Peyer's patch (tissue), 4 donors: ENCODE measurements at regions not wholly inside any gene's neighbourhood (a gene's known extent, or its start where the extent isn't known, plus 50 kb on each side); places are given as distances from the start of the nearest gene placed in this dataset.

Experiments used
- POLR2A ChIP-seq, 2 donors: fragments of 450-650 bp; IDR thresholded peaks; one replicate each; pipeline ENCODE4 v1.5.1; 2017; ENCODE audit warnings: antibody characterized with exemption in 2 of 2, mild to moderate bottlenecking in 2 of 2, moderate library complexity in 2 of 2
- TF ChIP-seq, protein P1 (sequence below), 6 experiments: fragments of 450-650 bp in 4 of 6; fragments of 200-600 bp in 2 of 6; sonication (generic) in 1 of 6; IDR thresholded peaks; one replicate each; pipeline ENCODE4 v1.5.1; 2017 to 2019; ENCODE audit warnings: antibody characterized with exemption in 6 of 6, mild to moderate bottlenecking in 3 of 6, moderate library complexity in 1 of 6

GRCh38 chr6:71551798-71552197 lies 263.2 kb downstream of the OGFRL1 start:
- TF ChIP-seq, protein P1, sequence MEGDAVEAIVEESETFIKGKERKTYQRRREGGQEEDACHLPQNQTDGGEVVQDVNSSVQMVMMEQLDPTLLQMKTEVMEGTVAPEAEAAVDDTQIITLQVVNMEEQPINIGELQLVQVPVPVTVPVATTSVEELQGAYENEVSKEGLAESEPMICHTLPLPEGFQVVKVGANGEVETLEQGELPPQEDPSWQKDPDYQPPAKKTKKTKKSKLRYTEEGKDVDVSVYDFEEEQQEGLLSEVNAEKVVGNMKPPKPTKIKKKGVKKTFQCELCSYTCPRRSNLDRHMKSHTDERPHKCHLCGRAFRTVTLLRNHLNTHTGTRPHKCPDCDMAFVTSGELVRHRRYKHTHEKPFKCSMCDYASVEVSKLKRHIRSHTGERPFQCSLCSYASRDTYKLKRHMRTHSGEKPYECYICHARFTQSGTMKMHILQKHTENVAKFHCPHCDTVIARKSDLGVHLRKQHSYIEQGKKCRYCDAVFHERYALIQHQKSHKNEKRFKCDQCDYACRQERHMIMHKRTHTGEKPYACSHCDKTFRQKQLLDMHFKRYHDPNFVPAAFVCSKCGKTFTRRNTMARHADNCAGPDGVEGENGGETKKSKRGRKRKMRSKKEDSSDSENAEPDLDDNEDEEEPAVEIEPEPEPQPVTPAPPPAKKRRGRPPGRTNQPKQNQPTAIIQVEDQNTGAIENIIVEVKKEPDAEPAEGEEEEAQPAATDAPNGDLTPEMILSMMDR (IDR thresholded peaks at IDR 0.05): no peak
- no peak for TF ChIP-seq POLR2A (IDR thresholded peaks at IDR 0.05)
